Tongue (tissue), 1 donor: ENCODE measurements at regions not wholly inside any gene's neighbourhood (a gene's known extent, or its start where the extent isn't known, plus 50 kb on each side); places are given as distances from the start of the nearest gene placed in this dataset.

Experiments
- DNase-seq: peaks from one replicate; pipeline ENCODE4 v3.0.0-alpha.2; 2015

- no peak for DNase-seq
Measured at GRCh38 chr15:54719325-54719724, 477.4 kb downstream of the RSL24D1 start.

- DNase-seq, result no peak
Measured at GRCh38 chr15:54707805-54708752, 488.7 kb downstream of the RSL24D1 start.

DNA sequence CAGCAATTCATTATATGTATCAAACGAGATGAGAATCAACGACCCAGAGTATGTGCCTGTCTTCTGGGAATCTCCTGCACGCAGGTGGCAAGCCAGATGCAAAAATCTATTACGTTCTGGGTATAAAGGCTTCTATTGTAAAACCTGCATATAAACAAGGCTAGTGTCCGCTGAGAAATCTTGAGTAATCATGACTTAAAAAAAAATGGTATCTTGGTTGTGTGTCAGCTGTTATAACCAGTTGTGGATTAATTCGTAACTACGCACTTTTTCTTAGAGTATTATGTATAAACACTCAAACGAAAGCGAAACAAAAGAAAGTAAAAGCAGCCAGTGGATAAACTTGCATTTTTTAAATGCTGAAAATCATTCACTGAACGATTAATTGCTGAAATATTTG, 509.1 kb downstream of the RSL24D1 start:
- no peak for DNase-seq
